ENCODE measurements at regions not wholly inside any gene's neighbourhood (a gene's known extent, or its start where the extent isn't known, plus 50 kb on each side); places are given as distances from the start of the nearest gene placed in this dataset.
"Not testable (repeated sequence)": the region's sequence is repeated elsewhere in the genome, so short reads cannot be mapped to it uniquely, and the experiment has no call there.

GRCh38 chr2:134009906-134010305 lies 244.0 kb upstream of the MGAT5 start:
- TF ChIP-seq CTCF (IDR thresholded peaks at IDR 0.05); ZFX (IDR thresholded peaks at IDR 0.05; ENCODE audit: borderline replicate concordance): not testable (repeated sequence)

All from 22Rv1 (cell line).